Jurkat, Clone E6-1 (cell line): ENCODE measurements at regions not wholly inside any gene's neighbourhood (a gene's known extent, or its start where the extent isn't known, plus 50 kb on each side); places are given as distances from the start of the nearest gene placed in this dataset.
"Not testable (repeated sequence)": the region's sequence is repeated elsewhere in the genome, so short reads cannot be mapped to it uniquely, and the experiment has no call there.

Experiments
- DNase-seq: peaks from one replicate; pipeline ENCODE4 v3.0.0-alpha.2; 2011; ENCODE audit warnings: low read depth, low spot score
- H3K4me3 ChIP-seq: 2 replicates; pipeline ENCODE4 v1.5.1; 2011; ENCODE audit warnings: mild to moderate bottlenecking, low read length, control low read depth, moderate library complexity

DNA sequence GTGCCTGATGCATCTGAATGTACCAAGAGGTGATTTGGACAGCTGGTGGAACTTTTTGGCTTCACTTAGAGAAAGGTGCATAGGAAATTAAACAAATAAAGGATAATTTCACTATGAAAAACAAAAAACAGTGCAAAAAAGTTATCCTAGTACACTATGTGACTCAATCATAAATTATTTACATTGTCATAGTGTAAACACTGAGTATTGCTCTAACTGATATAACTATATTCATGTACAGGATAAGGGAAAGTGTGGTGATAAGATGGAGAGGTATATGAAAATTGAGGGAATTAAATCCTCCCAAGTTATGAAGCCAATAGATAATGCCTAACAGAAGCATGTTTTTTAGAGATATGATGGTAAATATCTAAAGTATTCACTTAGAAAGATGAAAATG is 50.2 kb upstream of the CPNE4 start:
- DNase-seq, result no peak

DNA sequence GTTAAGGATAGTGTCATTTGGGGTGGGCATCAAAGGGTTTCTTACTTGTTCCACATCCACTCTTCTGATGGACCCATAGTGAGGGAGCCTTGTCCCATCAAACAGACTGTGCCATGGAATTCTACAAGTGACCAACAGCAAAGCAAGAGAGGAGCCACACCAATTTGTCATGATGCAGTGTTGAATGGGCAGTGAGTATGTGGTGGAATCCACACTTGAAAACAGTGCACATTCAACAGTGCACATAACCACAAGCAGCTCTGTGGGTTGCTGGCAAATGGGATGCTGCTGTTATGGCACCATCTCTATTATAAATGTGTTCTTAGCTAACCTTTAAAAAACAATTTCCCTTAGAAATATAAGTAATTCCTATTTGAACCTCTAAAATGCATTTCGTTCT is 52.5 kb upstream of the CPNE4 start:
- no peak overlapping the region for H3K4me3 ChIP-seq
- no peak for DNase-seq

More for the DNA sequence above, 50.2 kb upstream of the CPNE4 start:
- H3K4me3 ChIP-seq, result no peak overlapping the region

DNA sequence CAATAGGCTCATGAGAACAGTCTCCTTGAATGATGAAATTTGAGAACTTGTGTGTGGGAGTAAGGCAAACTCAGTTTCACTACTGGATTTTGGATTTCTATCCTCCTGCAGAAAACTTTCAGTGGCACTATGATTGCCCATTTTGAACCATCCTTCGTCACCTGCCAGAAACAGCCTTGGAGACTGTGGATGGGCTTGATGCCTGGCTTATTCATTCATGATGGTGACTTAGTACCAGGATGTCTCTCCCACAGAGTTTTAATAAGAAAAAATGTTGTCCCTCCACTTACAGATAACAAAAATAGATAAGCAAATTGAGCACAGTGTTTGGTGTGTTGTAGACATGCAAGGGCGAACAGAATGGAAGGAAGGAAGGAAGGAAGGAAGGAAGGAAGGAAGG is 53.5 kb upstream of the CPNE4 start:
- no peak overlapping the region for H3K4me3 ChIP-seq
- no peak for DNase-seq

DNA sequence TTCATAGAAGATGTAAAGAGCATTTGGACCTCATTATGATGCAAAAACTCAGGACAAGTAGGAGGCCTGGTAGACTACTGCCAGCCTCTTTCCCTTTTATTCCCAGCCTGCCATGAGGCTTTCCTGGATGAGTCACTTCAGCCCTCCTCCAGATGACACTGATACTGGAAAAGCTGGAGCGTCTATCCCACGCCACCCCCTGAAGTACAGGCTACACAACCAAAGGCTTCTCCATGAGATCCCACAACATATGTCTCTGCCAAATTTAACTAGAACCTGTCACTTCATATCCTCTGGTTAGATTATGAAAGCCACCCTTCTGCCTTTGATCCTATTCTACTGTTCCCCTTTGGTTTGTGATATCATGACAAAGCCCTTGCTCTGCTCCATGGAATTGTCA is 56.1 kb upstream of the CPNE4 start:
- H3K4me3 ChIP-seq, result no peak overlapping the region
- no peak for DNase-seq

DNA sequence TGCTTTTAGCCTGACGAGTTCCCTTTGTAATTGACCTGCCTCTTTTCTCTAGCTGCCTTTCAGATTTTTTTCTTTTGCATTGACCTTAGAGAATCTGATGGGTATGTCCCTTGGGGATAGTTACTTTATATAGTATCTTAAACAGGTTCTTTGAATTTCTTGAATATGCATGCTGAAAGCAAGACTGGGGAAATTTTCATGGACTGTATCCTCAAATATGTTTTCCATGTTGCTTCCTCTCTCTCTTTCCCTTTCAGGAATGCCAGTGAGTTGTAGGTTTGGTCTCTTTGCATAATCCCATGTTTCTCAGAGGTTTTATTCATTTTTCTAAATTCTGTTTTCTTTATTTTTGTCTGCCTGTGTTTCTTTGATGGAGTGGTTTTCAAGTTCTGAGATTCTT is 81.8 kb upstream of the CPNE4 start:
- DNase-seq, result no peak
- H3K4me3 ChIP-seq, result no peak overlapping the region

DNA sequence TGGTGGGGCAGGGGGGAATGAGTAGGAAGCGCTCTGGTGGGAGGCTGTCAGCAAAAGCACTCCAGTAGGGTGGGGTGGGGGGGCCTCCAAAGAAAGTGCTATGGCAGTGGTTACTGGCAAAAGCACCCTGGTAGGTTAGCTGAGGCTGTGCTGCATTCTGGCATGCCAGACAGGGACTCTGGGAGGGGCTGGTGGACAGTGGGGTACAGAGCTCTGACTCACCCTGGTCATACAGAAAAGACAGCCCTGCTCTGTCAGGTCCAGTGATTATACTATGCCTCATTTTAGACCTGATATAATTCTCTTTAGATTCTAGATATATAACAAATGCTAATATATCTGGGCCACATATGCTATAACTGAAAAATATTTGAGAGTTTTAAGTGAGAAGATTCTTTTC is 82.8 kb upstream of the CPNE4 start:
- no peak overlapping the region for H3K4me3 ChIP-seq
- DNase-seq, result no peak

DNA sequence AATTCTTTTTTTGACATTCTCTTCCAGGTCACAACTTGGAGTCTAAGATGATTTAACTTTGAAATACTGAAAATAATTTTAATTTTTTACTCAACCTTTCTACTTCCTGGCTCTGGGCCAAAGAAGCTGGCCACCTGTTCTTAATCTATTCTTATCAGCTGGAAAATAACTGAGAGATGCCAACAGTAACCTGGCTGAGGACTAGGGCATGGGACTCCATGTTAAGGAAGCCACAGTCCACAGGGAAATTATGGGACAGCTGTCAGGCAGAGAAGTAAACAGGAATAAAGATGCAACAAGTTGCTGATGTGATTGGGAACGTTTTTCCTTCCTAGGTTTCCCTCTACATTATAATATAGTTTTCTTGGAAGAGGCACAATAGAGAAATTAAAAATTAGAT is 84.7 kb upstream of the CPNE4 start:
- DNase-seq, result no peak
- H3K4me3 ChIP-seq, result no peak overlapping the region

DNA sequence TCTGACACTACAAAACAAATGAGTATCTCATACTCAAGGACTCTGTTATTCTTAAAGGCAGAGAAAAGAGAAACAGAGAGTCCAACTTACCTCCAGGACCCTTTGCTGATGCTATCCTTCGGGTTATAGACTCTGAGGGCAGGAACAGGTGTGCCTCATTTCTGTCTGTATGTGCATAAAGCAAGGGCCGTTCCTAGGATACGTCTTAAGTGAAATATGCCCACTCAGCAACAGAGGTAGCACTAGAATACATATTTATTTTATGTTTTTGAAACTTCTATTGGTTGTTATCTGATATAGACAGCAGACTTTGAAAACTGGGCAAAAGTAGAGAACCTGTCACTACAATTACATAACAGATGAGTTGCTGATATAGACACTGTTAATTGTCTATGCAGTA is 89.3 kb upstream of the CPNE4 start:
- H3K4me3 ChIP-seq, result no peak overlapping the region
- DNase-seq, result no peak

DNA sequence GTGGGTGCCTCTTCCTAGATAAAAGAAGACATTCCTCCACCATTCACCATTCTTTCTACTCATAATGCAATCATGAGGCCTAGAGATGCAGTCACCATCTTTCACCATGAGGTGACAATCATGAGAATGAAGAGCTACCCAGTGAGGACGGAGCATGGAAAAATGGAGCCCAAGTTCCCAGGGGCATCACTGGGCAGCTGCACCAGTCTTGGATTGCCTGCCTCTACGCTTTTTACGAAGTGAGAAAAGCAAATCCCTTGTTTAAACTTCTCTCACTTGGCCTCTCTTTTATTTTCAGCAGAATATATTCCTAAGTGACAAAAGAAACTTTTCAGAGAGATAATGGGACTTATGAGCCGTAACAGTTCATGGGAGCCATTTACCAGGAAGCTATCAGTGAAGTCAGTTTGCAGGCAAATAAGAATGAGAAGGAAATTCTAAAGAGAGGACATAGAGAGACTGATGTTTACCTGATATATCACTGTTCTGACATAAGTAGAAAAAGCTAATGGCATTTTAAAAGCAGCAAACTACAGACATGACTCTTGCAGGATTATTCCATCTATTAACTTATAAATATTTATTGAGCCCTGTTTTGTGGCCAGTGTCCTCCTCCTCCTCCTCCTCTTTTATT is 90.0 kb upstream of the CPNE4 start:
- DNase-seq, result no peak
- H3K4me3 ChIP-seq, result no peak overlapping the region

DNA sequence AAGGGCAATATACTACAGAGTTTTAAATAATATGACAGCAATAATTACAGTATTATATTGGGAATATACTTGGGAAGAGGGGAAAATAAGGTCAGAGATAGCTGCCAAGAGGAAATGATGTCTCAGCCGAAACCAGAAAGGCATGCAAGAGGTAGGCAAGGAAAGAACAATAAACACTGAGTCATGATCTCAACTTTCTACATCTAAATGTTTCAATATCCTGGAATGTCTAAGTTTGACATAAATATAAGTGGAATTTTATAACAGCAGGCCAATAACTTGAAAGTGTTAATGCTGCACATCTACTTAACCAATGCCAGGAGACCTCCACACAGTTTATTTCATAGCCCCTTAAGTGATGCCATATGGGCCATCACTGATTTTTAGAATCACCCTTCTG is 99.8 kb upstream of the CPNE4 start:
- DNase-seq, result no peak
- H3K4me3 ChIP-seq, result no peak overlapping the region

DNA sequence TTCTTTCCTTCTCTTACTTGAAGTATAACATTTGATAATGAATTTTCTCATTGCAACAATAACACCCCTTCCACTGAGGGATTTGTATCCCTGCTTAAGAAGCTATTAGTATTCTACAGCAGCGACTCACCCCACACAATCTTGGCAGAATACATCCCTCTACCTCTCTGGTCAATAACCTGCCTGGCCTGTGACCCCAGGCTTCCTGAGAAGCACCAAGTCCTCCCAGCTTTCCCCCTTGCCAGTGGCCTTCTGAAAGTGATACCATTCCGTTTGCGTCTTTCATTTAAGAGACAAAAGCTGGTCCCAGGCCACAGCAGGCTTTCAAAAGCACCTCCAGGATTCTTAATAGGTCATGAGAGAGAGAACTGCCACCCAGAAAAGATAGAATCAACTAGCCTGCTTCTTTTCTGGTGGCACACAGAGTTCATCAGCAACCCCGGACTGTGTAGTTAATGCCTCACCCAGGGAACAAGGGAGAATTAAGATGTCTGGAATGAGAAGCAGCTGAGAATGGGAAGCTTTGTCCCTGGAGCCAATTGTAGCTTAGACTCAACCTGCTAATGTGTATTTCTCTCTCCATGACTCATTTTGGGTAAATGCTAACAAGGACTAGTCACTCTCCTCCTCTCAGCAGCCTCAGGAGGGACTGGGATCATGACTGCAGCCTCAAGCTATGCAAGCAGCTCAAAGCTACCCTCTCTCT is 101.0 kb upstream of the CPNE4 start:
- H3K4me3 ChIP-seq, result no peak overlapping the region
- DNase-seq, result no peak

DNA sequence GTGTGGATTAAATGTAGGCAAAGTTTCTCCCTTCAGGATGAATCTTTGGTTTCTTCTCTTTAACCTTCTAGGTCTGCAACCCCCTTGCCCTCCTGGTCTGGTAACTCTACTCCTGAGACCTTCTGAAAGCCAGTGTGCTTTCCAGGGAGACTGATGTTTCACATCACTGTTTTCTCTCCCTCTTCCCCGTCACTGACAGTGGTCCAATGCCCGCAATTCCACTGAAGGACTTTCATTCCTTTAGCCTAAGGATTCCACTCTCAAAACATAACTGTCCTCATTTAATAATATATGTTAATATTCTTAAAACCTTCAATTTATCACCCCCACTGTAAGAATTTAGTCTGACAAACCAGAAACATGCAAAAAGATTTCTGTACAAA is 101.5 kb upstream of the CPNE4 start:
- no peak overlapping the region for H3K4me3 ChIP-seq
- DNase-seq, result no peak

DNA sequence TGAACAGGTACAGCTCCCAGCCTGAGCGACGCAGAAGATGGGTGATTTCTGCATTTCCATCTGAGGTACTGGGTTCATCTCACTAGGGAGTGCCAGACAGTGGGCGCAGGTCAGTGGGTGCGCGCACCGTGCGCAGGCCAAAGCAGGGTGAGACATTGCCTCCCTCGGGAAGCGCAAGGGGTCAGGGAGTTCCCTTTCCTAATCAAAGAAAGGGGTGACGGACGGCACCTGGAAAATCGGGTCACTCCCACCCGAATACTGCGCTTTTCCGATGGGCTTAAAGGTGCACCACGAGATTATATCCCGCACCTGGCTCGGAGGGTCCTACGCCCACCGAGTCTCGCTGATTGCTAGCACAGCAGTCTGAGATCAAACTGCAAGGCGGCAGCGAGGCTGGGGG is 102.1 kb upstream of the CPNE4 start:
- not testable (repeated sequence) for DNase-seq, H3K4me3 ChIP-seq

DNA sequence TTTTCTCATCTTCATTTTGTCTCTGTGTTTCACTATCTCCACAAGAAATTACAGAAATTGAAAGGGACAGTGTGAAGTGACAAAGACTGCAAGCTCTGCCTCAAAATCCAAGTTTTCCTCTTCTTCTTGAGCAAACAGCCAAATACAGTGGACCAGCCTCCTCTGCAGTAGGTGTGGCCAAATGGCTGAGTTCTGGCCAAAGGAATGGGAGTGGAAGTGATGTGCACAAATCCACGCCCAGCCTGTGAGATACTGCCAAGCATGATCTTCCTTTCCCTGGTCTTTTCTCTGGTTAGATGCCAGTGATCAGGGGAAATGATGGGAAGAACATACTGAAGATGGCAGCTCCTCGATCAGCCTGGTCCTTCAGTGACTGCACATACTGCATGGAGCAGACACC is 111.0 kb upstream of the CPNE4 start:
- no peak for DNase-seq
- H3K4me3 ChIP-seq, result no peak overlapping the region

DNA sequence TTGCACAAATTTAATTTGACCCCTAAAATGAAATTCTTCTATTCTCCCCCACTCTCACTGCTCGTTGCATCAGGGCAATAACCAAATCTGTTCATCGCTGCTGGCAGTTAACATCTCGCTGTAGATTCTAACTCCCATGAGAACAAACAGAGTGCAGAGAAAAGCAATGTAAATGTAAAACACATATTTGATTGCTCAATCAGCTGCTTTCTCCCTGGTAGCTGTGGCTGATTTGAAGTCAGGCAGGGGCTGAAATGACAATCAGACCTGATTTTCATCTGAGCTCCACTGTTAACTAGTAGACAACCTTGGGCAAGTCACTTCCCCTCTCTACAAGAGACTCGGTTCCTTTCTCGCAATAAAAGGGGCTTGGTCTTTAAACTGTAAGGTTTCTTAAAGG is 119.8 kb upstream of the CPNE4 start:
- no peak overlapping the region for H3K4me3 ChIP-seq
- DNase-seq, result no peak

DNA sequence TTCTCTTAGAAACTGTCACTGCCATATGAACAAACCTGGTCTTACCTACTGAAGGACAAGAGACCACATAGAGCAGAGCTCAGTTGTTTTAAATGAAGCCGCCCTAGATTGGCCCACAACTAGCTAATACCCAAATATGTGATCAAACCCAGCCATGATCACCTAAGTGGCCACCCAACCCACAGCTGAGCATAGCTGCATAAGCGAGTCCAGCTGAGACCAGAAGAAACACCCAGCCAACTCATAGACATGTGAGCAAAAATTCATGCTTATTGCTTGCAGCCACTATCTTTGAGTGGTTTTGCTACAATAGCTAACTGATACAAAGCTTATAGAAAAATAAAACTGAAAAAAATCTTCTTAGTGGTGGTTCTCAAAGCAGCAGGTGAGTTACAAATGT is 124.3 kb upstream of the CPNE4 start:
- DNase-seq, result no peak
- no peak overlapping the region for H3K4me3 ChIP-seq

DNA sequence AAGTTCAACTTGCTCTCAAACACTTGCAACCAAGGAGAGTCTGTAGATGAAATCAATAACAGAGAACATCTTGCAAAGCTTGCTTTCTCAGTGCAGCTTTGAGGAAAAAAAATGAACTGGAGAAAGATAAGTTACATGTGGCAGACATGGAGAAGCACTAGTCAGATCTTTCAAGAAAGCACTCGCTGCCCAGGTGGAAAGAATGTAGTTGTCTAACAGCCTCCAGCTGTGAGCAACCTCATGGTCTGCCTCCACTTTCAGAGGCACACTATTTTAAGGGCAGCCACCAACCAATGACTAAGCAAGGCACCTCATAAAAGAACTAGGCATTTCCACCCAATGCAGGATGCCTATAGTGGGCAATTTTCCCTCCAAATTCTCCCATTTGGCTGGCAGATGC is 125.4 kb upstream of the CPNE4 start:
- DNase-seq, result no peak
- no peak overlapping the region for H3K4me3 ChIP-seq

DNA sequence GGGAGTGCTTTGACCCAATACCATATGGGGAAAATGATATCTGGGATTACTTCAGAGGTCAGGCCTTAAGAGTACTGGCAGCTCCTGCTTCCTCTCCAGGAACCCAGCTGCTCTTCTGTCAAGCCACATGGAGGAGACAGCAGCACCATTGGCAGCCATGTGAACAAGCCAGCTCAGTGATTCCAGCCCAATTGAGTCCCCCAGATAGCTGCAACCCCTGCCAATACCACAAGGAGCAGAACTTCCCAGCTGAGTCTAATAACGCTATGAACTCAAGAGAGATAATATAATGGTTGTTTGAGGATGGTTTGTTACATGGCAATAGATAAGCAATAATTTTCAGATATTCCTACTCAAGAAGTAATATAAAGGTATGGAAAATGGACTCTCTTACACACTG is 126.8 kb upstream of the CPNE4 start:
- no peak for DNase-seq
- H3K4me3 ChIP-seq, result no peak overlapping the region

DNA sequence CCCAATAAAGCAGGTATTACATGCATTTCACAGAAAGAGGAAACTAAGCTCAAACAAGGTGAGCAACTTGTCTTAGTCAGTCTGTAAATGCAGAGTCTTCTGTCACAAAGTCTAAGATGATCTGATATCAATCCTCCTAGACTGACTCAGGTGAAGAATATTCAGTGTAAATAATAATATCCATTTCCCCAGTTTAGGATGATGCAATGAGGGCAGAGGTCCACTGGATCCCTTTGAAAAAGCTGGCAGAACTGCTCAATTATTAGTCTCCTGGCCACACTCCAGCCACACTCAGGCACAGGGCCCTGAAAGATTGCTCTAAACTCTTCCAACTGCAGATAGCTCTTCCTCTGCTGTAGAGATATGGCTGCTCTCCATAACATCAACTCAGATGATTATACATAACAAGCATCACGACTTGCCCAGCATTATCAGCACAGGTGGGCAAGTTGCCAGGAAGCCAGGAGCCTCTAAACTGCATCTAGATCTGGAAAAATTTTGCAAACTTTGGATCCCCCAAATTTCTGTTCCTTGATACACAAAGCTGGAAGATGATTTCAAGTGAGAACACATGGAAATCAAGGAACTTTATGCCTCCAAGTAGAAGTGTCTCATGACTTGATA is 129.8 kb upstream of the CPNE4 start:
- H3K4me3 ChIP-seq, result no peak overlapping the region
- no peak for DNase-seq

DNA sequence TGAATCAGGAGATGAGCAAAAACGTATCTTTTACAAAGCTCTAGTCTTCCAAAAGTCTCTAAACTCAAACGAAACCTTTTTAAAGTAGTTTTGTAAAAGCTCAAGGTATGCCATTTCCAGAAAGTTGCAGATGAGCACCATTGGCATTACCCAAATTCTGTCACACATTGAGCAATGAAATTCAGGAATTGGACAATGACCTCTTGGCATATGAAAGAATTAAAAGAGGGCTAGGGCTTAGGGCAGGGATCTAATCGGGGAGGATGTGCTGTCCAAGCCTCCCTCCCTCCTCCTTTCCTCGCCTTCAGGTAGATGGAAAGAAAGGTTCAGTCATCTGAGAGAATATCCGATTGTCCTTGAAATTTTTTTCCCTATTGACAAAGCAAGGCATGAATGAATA is 133.1 kb upstream of the CPNE4 start:
- no peak overlapping the region for H3K4me3 ChIP-seq
- no peak for DNase-seq

DNA sequence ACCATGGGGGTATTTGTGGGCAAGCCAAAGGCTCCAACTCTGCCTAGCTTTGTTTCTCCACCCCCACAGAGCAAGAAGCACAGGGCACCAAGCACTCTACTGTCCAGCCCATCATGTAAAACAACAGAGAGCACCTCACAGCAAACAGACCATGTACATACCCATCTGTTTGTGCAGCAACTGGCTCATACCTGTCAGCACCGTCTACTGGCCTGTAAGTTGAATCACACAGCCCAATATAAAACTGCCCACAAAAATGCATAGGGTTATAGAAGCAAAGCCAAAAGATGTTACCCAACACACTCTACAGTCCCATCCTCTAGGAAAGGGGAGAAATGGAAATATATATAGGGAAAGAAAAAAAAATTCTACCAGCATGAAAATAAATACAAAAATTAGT is 139.7 kb upstream of the CPNE4 start:
- DNase-seq, result no peak
- no peak overlapping the region for H3K4me3 ChIP-seq
